CD14-positive monocyte (primary cell): ENCODE measurements at regions not wholly inside any gene's neighbourhood (a gene's known extent, or its start where the extent isn't known, plus 50 kb on each side); places are given as distances from the start of the nearest gene placed in this dataset.

Experiments
- DNase-seq, 3 donors: peaks; one replicate each; pipeline ENCODE4 v3.0.0-alpha.2; 2011 to 2022
- H2AFZ ChIP-seq: 2 replicates; pipeline ENCODE4 v1.6.0; 2012; ENCODE audit warnings: mild to moderate bottlenecking, low read depth, low read length, inconsistent platforms; ENCODE audit not compliant: insufficient read depth, poor library complexity, severe bottlenecking
- H3K27ac ChIP-seq, 2 donors: 1 replicate in 1 of 2; 2 replicates in 1 of 2; pipeline ENCODE4 v1.5.1; 2012 to 2013; ENCODE audit warnings: low read length in 2 of 2, control low read depth in 1 of 2, inconsistent platforms in 1 of 2, low read depth in 1 of 2, mild to moderate bottlenecking in 1 of 2
- H3K27me3 ChIP-seq, 2 donors: one replicate each; pipeline versions ENCODE4 v1.6.0 to v1.6.1; 2011 to 2013; ENCODE audit warnings: low read length in 2 of 2; ENCODE audit not compliant: control insufficient read depth in 2 of 2, insufficient read depth in 2 of 2
- H3K36me3 ChIP-seq, 2 donors: replicated peaks in 1 of 2; 1 replicate in 1 of 2; 2 replicates in 1 of 2; pipeline versions ENCODE4 v1.5.1 to v1.6.1; 2012 to 2013; ENCODE audit warnings: low read length in 2 of 2, control low read depth in 1 of 2, inconsistent platforms in 1 of 2, mild to moderate bottlenecking in 1 of 2; ENCODE audit not compliant: insufficient read depth in 2 of 2, control insufficient read depth in 1 of 2
- H3K4me1 ChIP-seq, 2 donors: 1 replicate in 1 of 2; 2 replicates in 1 of 2; pipeline versions ENCODE4 v1.5.1 to v1.6.1; 2012 to 2013; ENCODE audit warnings: low read length in 2 of 2, control low read depth in 1 of 2, inconsistent platforms in 1 of 2, mild to moderate bottlenecking in 1 of 2, moderate library complexity in 1 of 2; ENCODE audit not compliant: insufficient read depth in 2 of 2, control insufficient read depth in 1 of 2
- H3K4me2 ChIP-seq: replicated peaks from 2 replicates; pipeline ENCODE3; 2012; ENCODE audit warnings: low read length, moderate library complexity, mild to moderate bottlenecking; ENCODE audit not compliant: poor library complexity, severe bottlenecking; ENCODE audit errors: extremely low read depth
- H3K4me3 ChIP-seq, 3 experiments: fragments of 200-600 bp in 1 of 3; sonication (generic) in 1 of 3; replicated peaks in 1 of 3; 1 replicate in 2 of 3; 2 replicates in 1 of 3; pipeline ENCODE4 v1.5.1; 2011 to 2013; ENCODE audit warnings: low read length in 3 of 3, mild to moderate bottlenecking in 3 of 3, control low read depth in 2 of 3, low read depth in 2 of 3, inconsistent platforms in 1 of 3, moderate library complexity in 1 of 3
- H3K79me2 ChIP-seq: 2 replicates; pipeline ENCODE4 v1.6.0; 2012; ENCODE audit warnings: mild to moderate bottlenecking, control low read depth, inconsistent platforms, low read length, moderate library complexity; ENCODE audit not compliant: insufficient read depth
- H3K9ac ChIP-seq: 2 replicates; pipeline ENCODE4 v1.6.0; 2017; ENCODE audit warnings: low read length, mild to moderate bottlenecking; ENCODE audit not compliant: insufficient read depth, poor library complexity, severe bottlenecking
- H3K9me3 ChIP-seq, 2 donors: replicated peaks in 1 of 2; 1 replicate in 1 of 2; 2 replicates in 1 of 2; pipeline versions ENCODE4 v1.5.1 to v1.6.1; 2012 to 2013; ENCODE audit warnings: low read length in 2 of 2, control low read depth in 1 of 2; ENCODE audit not compliant: control insufficient read depth in 1 of 2, insufficient read depth in 1 of 2
- H4K20me1 ChIP-seq: 2 replicates; pipeline ENCODE4 v1.6.0; 2012; ENCODE audit warnings: mild to moderate bottlenecking, low read length, control low read depth, moderate library complexity; ENCODE audit not compliant: insufficient read depth
- H3K27ac Mint-ChIP-seq, 7 donors: one replicate each; pipeline ENCODE4 v1.8.0; 2020; ENCODE audit warnings: mild to moderate bottlenecking in 7 of 7, mixed read lengths in 7 of 7, moderate library complexity in 6 of 7, inconsistent platforms in 2 of 7
- H3K27me3 Mint-ChIP-seq, 3 donors: one replicate each; pipeline ENCODE4 v1.8.0; 2021 to 2022; ENCODE audit warnings: low read depth in 3 of 3, mild to moderate bottlenecking in 3 of 3, mixed read lengths in 3 of 3, moderate library complexity in 3 of 3, inconsistent platforms in 1 of 3
- H3K36me3 Mint-ChIP-seq, 2 donors: one replicate each; pipeline ENCODE4 v1.8.0; 2020; ENCODE audit warnings: mixed read lengths in 2 of 2, inconsistent platforms in 1 of 2, mild to moderate bottlenecking in 1 of 2
- H3K4me1 Mint-ChIP-seq: one replicate; pipeline ENCODE4 v1.8.0; 2020; ENCODE audit warnings: mild to moderate bottlenecking, mixed read lengths
- H3K4me3 Mint-ChIP-seq, 2 donors: one replicate each; pipeline ENCODE4 v1.8.0; 2020; ENCODE audit warnings: mild to moderate bottlenecking in 2 of 2, mixed read lengths in 2 of 2, moderate library complexity in 1 of 2
- H3K9me3 Mint-ChIP-seq, 7 donors: one replicate each; pipeline ENCODE4 v1.8.0; 2020 to 2022; ENCODE audit warnings: mixed read lengths in 7 of 7, mild to moderate bottlenecking in 6 of 7, moderate library complexity in 6 of 7, inconsistent platforms in 2 of 7
- WGBS: methylation state at CpG from one replicate; pipeline ENCODE4 v1.1.5; 2013; ENCODE audit warnings: missing lambda C conversion rate; ENCODE audit not compliant: insufficient coverage; 5-methylcytosine and 5-hydroxymethylcytosine counted together
- intact Hi-C, 2 donors: fragments of 100-400 bp; cut with micrococcal nuclease; formaldehyde crosslinking; loops; one replicate each; pipeline versions ENCODE4 v1.15.0 to v1.15.1; 2023
- TF ChIP-seq, protein P1 (sequence below): fragments of 200-600 bp; IDR thresholded peaks from one replicate; pipeline ENCODE4 v1.8.0; 2022; ENCODE audit warnings: antibody characterized with exemption, mild to moderate bottlenecking

DNA sequence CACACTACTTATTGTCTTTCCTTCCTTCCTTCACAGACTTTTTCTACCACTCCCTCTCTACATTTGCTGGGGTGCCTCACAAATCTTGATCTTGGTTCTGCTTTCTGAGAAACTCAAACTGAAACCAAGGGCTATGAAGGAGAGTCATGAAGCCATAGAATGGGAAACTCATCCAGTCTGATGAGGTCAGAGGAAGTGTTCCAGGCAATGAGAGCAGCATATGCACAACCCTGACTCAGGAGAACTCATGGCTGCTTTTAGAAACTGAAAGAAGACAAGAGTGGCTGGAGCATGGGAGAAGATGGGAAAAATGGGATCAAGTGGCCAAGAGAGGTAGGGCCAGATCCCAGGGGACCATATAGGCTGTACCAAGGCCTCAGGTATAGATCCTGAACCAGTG is 130.0 kb upstream of the TOX3 start:
- no peak for DNase-seq
- Mint-ChIP-seq H3K4me1 (peaks cover 1% of the 10 kb centered on the region), H3K27ac (peak overlapping the region in 1 of 7 donors; percentile 32), H3K9me3 (peaks cover 4 to 19% (median 9%) of the 10 kb centered on the region in 7 donors), H3K36me3 (no peaks in the 10 kb centered on the region), H3K4me3 (no peak overlapping the region), H3K27me3 (peaks cover 0 to 1% (median 0%) of the 10 kb centered on the region in 3 donors)
- H3K4me1 ChIP-seq, result no peaks in the 10 kb centered on the region
- H4K20me1 ChIP-seq, result no peaks in the 10 kb centered on the region
- no peak overlapping the region for H3K4me3 ChIP-seq
- intact Hi-C loops, result no loop called here
- TF ChIP-seq, protein P1, sequence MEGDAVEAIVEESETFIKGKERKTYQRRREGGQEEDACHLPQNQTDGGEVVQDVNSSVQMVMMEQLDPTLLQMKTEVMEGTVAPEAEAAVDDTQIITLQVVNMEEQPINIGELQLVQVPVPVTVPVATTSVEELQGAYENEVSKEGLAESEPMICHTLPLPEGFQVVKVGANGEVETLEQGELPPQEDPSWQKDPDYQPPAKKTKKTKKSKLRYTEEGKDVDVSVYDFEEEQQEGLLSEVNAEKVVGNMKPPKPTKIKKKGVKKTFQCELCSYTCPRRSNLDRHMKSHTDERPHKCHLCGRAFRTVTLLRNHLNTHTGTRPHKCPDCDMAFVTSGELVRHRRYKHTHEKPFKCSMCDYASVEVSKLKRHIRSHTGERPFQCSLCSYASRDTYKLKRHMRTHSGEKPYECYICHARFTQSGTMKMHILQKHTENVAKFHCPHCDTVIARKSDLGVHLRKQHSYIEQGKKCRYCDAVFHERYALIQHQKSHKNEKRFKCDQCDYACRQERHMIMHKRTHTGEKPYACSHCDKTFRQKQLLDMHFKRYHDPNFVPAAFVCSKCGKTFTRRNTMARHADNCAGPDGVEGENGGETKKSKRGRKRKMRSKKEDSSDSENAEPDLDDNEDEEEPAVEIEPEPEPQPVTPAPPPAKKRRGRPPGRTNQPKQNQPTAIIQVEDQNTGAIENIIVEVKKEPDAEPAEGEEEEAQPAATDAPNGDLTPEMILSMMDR, result no peak
- peaks cover 0 to 22% of the 10 kb centered on the region in 2 donors for H3K9me3 ChIP-seq
- H3K79me2 ChIP-seq, result no peaks in the 10 kb centered on the region
- no peak overlapping the region for H3K27ac ChIP-seq
- H3K9ac ChIP-seq, result no peak overlapping the region
- no peak overlapping the region for H3K4me2 ChIP-seq
- H3K36me3 ChIP-seq, result no peaks in the 10 kb centered on the region
- no peaks in the 10 kb centered on the region for H3K27me3 ChIP-seq
- H2AFZ ChIP-seq, result no peak overlapping the region

DNA sequence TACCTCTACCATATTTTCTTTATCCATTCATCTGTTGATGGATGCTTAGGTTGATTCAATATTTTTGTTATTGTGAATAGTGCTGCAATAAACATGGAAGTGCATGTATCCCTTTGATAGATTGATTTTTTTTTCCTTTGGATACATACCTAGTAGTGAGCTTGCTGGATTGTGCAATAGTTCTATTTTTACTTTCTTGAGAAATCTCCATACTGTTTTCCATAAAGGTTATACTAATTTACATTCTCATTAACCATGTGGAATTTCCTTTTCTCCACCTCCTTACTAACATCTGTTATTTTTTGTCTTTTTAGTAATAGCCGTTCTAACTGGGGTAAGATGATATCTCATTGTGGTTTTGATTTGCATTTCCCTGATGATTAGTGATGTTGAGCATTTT is 124.6 kb upstream of the TOX3 start:
- WGBS, result no CpG with 5 or more reads among the region's 1 CpG
- Histone ChIP-seq H3K36me3 (no peaks in the 10 kb centered on the region), H3K27ac (no peak overlapping the region), H3K9me3 (peaks cover 0 to 14% of the 10 kb centered on the region in 2 donors), H2AFZ (no peak overlapping the region), H3K4me1 (no peaks in the 10 kb centered on the region), H3K4me3 (no peak overlapping the region), H3K9ac (no peak overlapping the region), H3K79me2 (no peaks in the 10 kb centered on the region), H3K27me3 (no peaks in the 10 kb centered on the region), H3K4me2 (no peak overlapping the region), H4K20me1 (no peaks in the 10 kb centered on the region)
- Mint-ChIP-seq H3K36me3 (no peaks in the 10 kb centered on the region), H3K27ac (no peak overlapping the region), H3K9me3 (peaks cover 0 to 9% (median 2%) of the 10 kb centered on the region in 7 donors), H3K4me3 (no peak overlapping the region), H3K27me3 (peaks cover 0 to 1% (median 0%) of the 10 kb centered on the region in 3 donors), H3K4me1 (no peaks in the 10 kb centered on the region)
- intact Hi-C loops, result no loop called here
- DNase-seq, result no peak
- TF ChIP-seq, protein P1, result no peak
